ENCODE measurements at regions not wholly inside any gene's neighbourhood (a gene's known extent, or its start where the extent isn't known, plus 50 kb on each side); places are given as distances from the start of the nearest gene placed in this dataset.

- Histone ChIP-seq H3K27me3 (ENCODE audit: insufficient read depth, low read depth) (no peaks in the 10 kb centered on the region), H3K9me3 (ENCODE audit: insufficient read depth, low read depth) (no peaks in the 10 kb centered on the region), H3K79me2 (ENCODE audit: low read depth) (no peaks in the 10 kb centered on the region), H3K4me2 (no peak overlapping the region), H3F3A (ENCODE audit: insufficient read depth, low read depth) (no peaks in the 10 kb centered on the region), H3K4me3 (no peak overlapping the region), H3K4me1 (replicated peaks; ENCODE audit: insufficient read depth) (no peaks in the 10 kb centered on the region), H4K20me1 (ENCODE audit: insufficient read depth) (no peaks in the 10 kb centered on the region), H2AFZ (no peak overlapping the region), H3K36me3 (ENCODE audit: low read depth) (no peaks in the 10 kb centered on the region), H3K27ac (no peak overlapping the region), H3K9me2 (ENCODE audit: insufficient read depth) (no peaks in the 10 kb centered on the region)
- CTCF ChIA-PET = no interaction called here
- POLR2A ChIA-PET (ENCODE audit: unreplicated experiment) = no interaction called here
- DNase-seq = no peak
- no TSS peak for BruUV-seq (replicated peaks)
- intact Hi-C loops (cut with micrococcal nuclease; ENCODE audit: unreplicated experiment) = no loop called here
- no peak for TF ChIP-seq EZH2 (IDR thresholded peaks at IDR 0.05; ENCODE audit: low read depth)
- no peak for TF ChIP-seq CTCF (conservative IDR thresholded peaks at IDR 0.05)
Measured at GRCh38 chr14:48744202-48744601, 842.0 kb downstream of the RPS29 start.

- no TSS peak for BruUV-seq (replicated peaks)
- no peaks in the 10 kb centered on the region for H3K9me2 ChIP-seq (ENCODE audit: insufficient read depth)
- DNase-seq = no peak
- no peaks in the 10 kb centered on the region for H3F3A ChIP-seq (ENCODE audit: insufficient read depth, low read depth)
- TF ChIP-seq CTCF (conservative IDR thresholded peaks at IDR 0.05) (no peak), EZH2 (IDR thresholded peaks at IDR 0.05; ENCODE audit: low read depth) (no peak)
- no peaks in the 10 kb centered on the region for H3K79me2 ChIP-seq (ENCODE audit: low read depth)
- intact Hi-C loops (cut with micrococcal nuclease; ENCODE audit: unreplicated experiment) = no loop called here
- ChIA-PET CTCF (no interaction called here), POLR2A (ENCODE audit: unreplicated experiment) (interaction anchor here (0.6 kb wide), 1 partner anchor 709 kb away, joined by 3 read pairs; no protein-coding TSS in a partner anchor)
- H3K27me3 ChIP-seq (ENCODE audit: insufficient read depth, low read depth) = no peaks in the 10 kb centered on the region
- no peak overlapping the region for H3K4me2 ChIP-seq
- H4K20me1 ChIP-seq (ENCODE audit: insufficient read depth) = no peaks in the 10 kb centered on the region
- no peaks in the 10 kb centered on the region for H3K36me3 ChIP-seq (ENCODE audit: low read depth)
- no peaks in the 10 kb centered on the region for H3K9me3 ChIP-seq (ENCODE audit: insufficient read depth, low read depth)
- no peak overlapping the region for H2AFZ ChIP-seq
- no peak overlapping the region for H3K4me3 ChIP-seq
- no peaks in the 10 kb centered on the region for H3K4me1 ChIP-seq (replicated peaks; ENCODE audit: insufficient read depth)
- H3K27ac ChIP-seq = no peak overlapping the region
Measured at GRCh38 chr14:48738186-48738925, 847.8 kb downstream of the RPS29 start.

- Histone ChIP-seq H4K20me1 (ENCODE audit: insufficient read depth) (no peaks in the 10 kb centered on the region), H3K4me2 (no peak overlapping the region), H2AFZ (no peak overlapping the region), H3K27ac (no peak overlapping the region), H3F3A (ENCODE audit: insufficient read depth, low read depth) (no peaks in the 10 kb centered on the region), H3K27me3 (ENCODE audit: insufficient read depth, low read depth) (no peaks in the 10 kb centered on the region), H3K79me2 (ENCODE audit: low read depth) (no peaks in the 10 kb centered on the region), H3K9me3 (ENCODE audit: insufficient read depth, low read depth) (no peaks in the 10 kb centered on the region), H3K9me2 (ENCODE audit: insufficient read depth) (no peaks in the 10 kb centered on the region), H3K4me1 (replicated peaks; ENCODE audit: insufficient read depth) (no peaks in the 10 kb centered on the region), H3K36me3 (ENCODE audit: low read depth) (no peaks in the 10 kb centered on the region), H3K4me3 (no peak overlapping the region)
- ChIA-PET POLR2A (ENCODE audit: unreplicated experiment) (no interaction called here), CTCF (no interaction called here)
- no TSS peak for BruUV-seq (replicated peaks)
- TF ChIP-seq CTCF (conservative IDR thresholded peaks at IDR 0.05) = no peak
- no peak for TF ChIP-seq EZH2 (IDR thresholded peaks at IDR 0.05; ENCODE audit: low read depth)
- DNase-seq = no peak
- intact Hi-C loops (cut with micrococcal nuclease; ENCODE audit: unreplicated experiment) = no loop called here
Measured at GRCh38 chr14:48735607-48736006, 850.6 kb downstream of the RPS29 start.

Data from PC-9 (cell line).